ENCODE measurements at regions not wholly inside any gene's neighbourhood (a gene's known extent, or its start where the extent isn't known, plus 50 kb on each side); places are given as distances from the start of the nearest gene placed in this dataset.

GRCh38 chr6:169850154-169850553 lies 98.7 kb downstream of the ERMARD start:
- no peak overlapping the region for H3K4me3 ChIP-seq (replicated peaks; ENCODE audit: low read depth, low read length)
- no peak for DNase-seq (ENCODE audit: low read depth)
- TF ChIP-seq CTCF (IDR thresholded peaks at IDR 0.05; ENCODE audit: low read length, missing control alignments), result no peak

- no peak overlapping the region for H3K4me3 ChIP-seq (replicated peaks; ENCODE audit: low read depth, low read length)
- TF ChIP-seq CTCF (IDR thresholded peaks at IDR 0.05; ENCODE audit: low read length, missing control alignments), result no peak
- no peak for DNase-seq (ENCODE audit: low read depth)
Observed at GRCh38 chr6:169849396-169849795, 98.0 kb downstream of the ERMARD start.

GRCh38 chr6:169848946-169849345 lies 97.5 kb downstream of the ERMARD start:
- DNase-seq (ENCODE audit: low read depth), result no peak
- TF ChIP-seq CTCF (IDR thresholded peaks at IDR 0.05; ENCODE audit: low read length, missing control alignments), result no peak
- H3K4me3 ChIP-seq (replicated peaks; ENCODE audit: low read depth, low read length), result no peak overlapping the region

GRCh38 chr6:169847901-169848311 lies 96.5 kb downstream of the ERMARD start:
- no peak for TF ChIP-seq CTCF (IDR thresholded peaks at IDR 0.05; ENCODE audit: low read length, missing control alignments)
- no peak for DNase-seq (ENCODE audit: low read depth)
- no peak overlapping the region for H3K4me3 ChIP-seq (replicated peaks; ENCODE audit: low read depth, low read length)

- TF ChIP-seq CTCF (IDR thresholded peaks at IDR 0.05; ENCODE audit: low read length, missing control alignments), result no peak
- no peak for DNase-seq (ENCODE audit: low read depth)
Observed at GRCh38 chr6:169847141-169847674, 95.8 kb downstream of the ERMARD start.

GRCh38 chr6:169846286-169847056 lies 95.0 kb downstream of the ERMARD start:
- H3K4me3 ChIP-seq (replicated peaks; ENCODE audit: low read depth, low read length), result no peak overlapping the region
- DNase-seq (ENCODE audit: low read depth), result no peak
- no peak for TF ChIP-seq CTCF (IDR thresholded peaks at IDR 0.05; ENCODE audit: low read length, missing control alignments)

More at GRCh38 chr6:169847141-169847674, 95.8 kb downstream of the ERMARD start:
- H3K4me3 ChIP-seq (replicated peaks; ENCODE audit: low read depth, low read length), result no peak overlapping the region

All from fibroblast of pulmonary artery (primary cell).